Liver (tissue), 8 donors: ENCODE measurements at regions not wholly inside any gene's neighbourhood (a gene's known extent, or its start where the extent isn't known, plus 50 kb on each side); places are given as distances from the start of the nearest gene placed in this dataset.

Experiments
- DNase-seq: peaks from one replicate; pipeline ENCODE4 v3.0.0-alpha.2; 2017; ENCODE audit warnings: low spot score
- H3K27ac ChIP-seq, 2 donors: one replicate each; pipeline ENCODE4 v1.7.0; 2013; ENCODE audit warnings: inconsistent platforms in 2 of 2, low read length in 2 of 2, control low read depth in 1 of 2, low read depth in 1 of 2, mild to moderate bottlenecking in 1 of 2
- H3K27me3 ChIP-seq, 4 donors: one replicate each; pipeline versions ENCODE4 v1.6.1 to v1.7.0; 2013; ENCODE audit warnings: low read length in 3 of 4, inconsistent platforms in 1 of 4, mild to moderate bottlenecking in 1 of 4, moderate library complexity in 1 of 4; ENCODE audit not compliant: control insufficient read depth in 4 of 4, insufficient read depth in 4 of 4
- H3K36me3 ChIP-seq, 4 donors: one replicate each; pipeline versions ENCODE4 v1.6.1 to v1.7.0; 2013; ENCODE audit warnings: low read length in 3 of 4, mild to moderate bottlenecking in 3 of 4, low read depth in 1 of 4, moderate library complexity in 1 of 4; ENCODE audit not compliant: control insufficient read depth in 4 of 4, insufficient read depth in 3 of 4
- H3K4me1 ChIP-seq, 4 donors: one replicate each; pipeline versions ENCODE4 v1.6.1 to v1.7.0; 2013; ENCODE audit warnings: low read length in 3 of 4, mild to moderate bottlenecking in 3 of 4, moderate library complexity in 1 of 4; ENCODE audit not compliant: control insufficient read depth in 4 of 4, insufficient read depth in 4 of 4
- H3K4me3 ChIP-seq, 3 donors: one replicate each; pipeline versions ENCODE4 v1.6.1 to v1.7.0; 2013; ENCODE audit warnings: low read length in 3 of 3, control low read depth in 1 of 3, low read depth in 1 of 3, mild to moderate bottlenecking in 1 of 3
- H3K9ac ChIP-seq, 2 donors: one replicate each; pipeline ENCODE4 v1.7.0; 2013; ENCODE audit warnings: low read length in 2 of 2, mild to moderate bottlenecking in 2 of 2, moderate library complexity in 2 of 2, control low read depth in 1 of 2, low read depth in 1 of 2
- H3K9me3 ChIP-seq, 4 donors: one replicate each; pipeline versions ENCODE4 v1.6.1 to v1.7.0; 2013; ENCODE audit warnings: low read length in 3 of 4; ENCODE audit not compliant: control insufficient read depth in 4 of 4
- ATF3 ChIP-seq: IDR thresholded peaks from 2 replicates; pipeline ENCODE4 v1.6.1; 2016; ENCODE audit warnings: antibody characterized with exemption
- CTCF ChIP-seq: fragments of 150-350 bp; IDR thresholded peaks from 2 replicates; pipeline ENCODE4 v1.5.1; 2017; ENCODE audit warnings: improper control_type of control experiment, low read depth, low read length; ENCODE audit not compliant: missing input control
- EGR1 ChIP-seq, 2 donors: IDR thresholded peaks; 2 replicates each; pipeline ENCODE4 v1.6.1; 2016 to 2018; ENCODE audit warnings: antibody characterized with exemption in 2 of 2, low read depth in 2 of 2
- FOXA1 ChIP-seq: IDR thresholded peaks from 2 replicates; pipeline ENCODE4 v1.6.1; 2016; ENCODE audit warnings: antibody characterized with exemption
- FOXA2 ChIP-seq: IDR thresholded peaks from 2 replicates; pipeline ENCODE4 v1.6.1; 2016; ENCODE audit warnings: antibody characterized with exemption
- GABPA ChIP-seq, 2 donors: IDR thresholded peaks in 1 of 2; conservative IDR thresholded peaks in 1 of 2; 2 replicates each; pipeline ENCODE4 v1.6.1; 2016; ENCODE audit warnings: antibody characterized with exemption in 2 of 2, mild to moderate bottlenecking in 1 of 2, moderate library complexity in 1 of 2
- HNF4A ChIP-seq, 2 donors: conservative IDR thresholded peaks; 2 replicates each; pipeline ENCODE4 v1.6.1; 2016; ENCODE audit warnings: antibody characterized with exemption in 2 of 2, mild to moderate bottlenecking in 2 of 2
- HNF4G ChIP-seq: IDR thresholded peaks from 2 replicates; pipeline ENCODE4 v1.6.1; 2016; ENCODE audit warnings: antibody characterized with exemption
- JUND ChIP-seq, 2 donors: IDR thresholded peaks; 2 replicates each; pipeline ENCODE4 v1.6.1; 2016; ENCODE audit warnings: antibody characterized with exemption in 2 of 2
- MAX ChIP-seq: IDR thresholded peaks from 2 replicates; pipeline ENCODE4 v1.6.1; 2016; ENCODE audit warnings: antibody characterized with exemption
- NR2F2 ChIP-seq: IDR thresholded peaks from 2 replicates; pipeline ENCODE4 v1.6.1; 2016; ENCODE audit warnings: antibody characterized with exemption
- RAD21 ChIP-seq, 2 donors: IDR thresholded peaks; 2 replicates each; pipeline ENCODE4 v1.6.1; 2016; ENCODE audit warnings: antibody characterized with exemption in 2 of 2, mild to moderate bottlenecking in 2 of 2
- REST ChIP-seq: IDR thresholded peaks from 2 replicates; pipeline ENCODE4 v1.6.1; 2016; ENCODE audit warnings: antibody characterized with exemption, mild to moderate bottlenecking
- RXRA ChIP-seq, 2 donors: IDR thresholded peaks; 2 replicates each; pipeline ENCODE4 v1.6.1; 2017 to 2018; ENCODE audit warnings: antibody characterized with exemption in 2 of 2, mild to moderate bottlenecking in 1 of 2
- SP1 ChIP-seq: IDR thresholded peaks from 2 replicates; pipeline ENCODE4 v1.6.1; 2018; ENCODE audit warnings: antibody characterized with exemption, mild to moderate bottlenecking
- TAF1 ChIP-seq: conservative IDR thresholded peaks from 2 replicates; pipeline ENCODE4 v1.6.1; 2016; ENCODE audit warnings: antibody characterized with exemption, mild to moderate bottlenecking
- YY1 ChIP-seq: IDR thresholded peaks from 2 replicates; pipeline ENCODE4 v1.6.1; 2016; ENCODE audit warnings: antibody characterized with exemption, mild to moderate bottlenecking
- ZBTB33 ChIP-seq: IDR thresholded peaks from 2 replicates; pipeline ENCODE4 v1.6.1; 2016; ENCODE audit warnings: antibody characterized with exemption
- WGBS: extraction: QIAGEN DNeasy Blood & Tissue Kit; methylation state at CpG from one replicate; pipeline ENCODE4 v1.1.7; 2013; 5-methylcytosine and 5-hydroxymethylcytosine counted together
- donor health status: healthy.
- donor health status: healthy.
- donor health status: healthy.
- donor health status: healthy.
- donor health status: healthy.

- Histone ChIP-seq H3K4me1 (no peaks in the 10 kb centered on the region), H3K9ac (no peak overlapping the region), H3K4me3 (no peak overlapping the region), H3K9me3 (no peaks in the 10 kb centered on the region), H3K36me3 (no peaks in the 10 kb centered on the region), H3K27ac (no peak overlapping the region), H3K27me3 (no peaks in the 10 kb centered on the region)
- DNase-seq = no peak
- TF ChIP-seq JUND (IDR thresholded peaks at IDR 0.05) (no peak), GABPA (IDR thresholded peaks at IDR 0.05 in 1 of 2, conservative IDR thresholded peaks at IDR 0.05 in 1 of 2) (no peak), FOXA1 (no peak), CTCF (no peak), EGR1 (IDR thresholded peaks at IDR 0.05; ENCODE audit: low read depth in 2 of 2) (no peak), RAD21 (IDR thresholded peaks at IDR 0.05) (no peak), NR2F2 (no peak), RXRA (IDR thresholded peaks at IDR 0.05) (no peak), MAX (no peak), TAF1 (no peak), HNF4G (no peak), HNF4A (conservative IDR thresholded peaks at IDR 0.05) (no peak), YY1 (no peak), REST (no peak), SP1 (no peak), ATF3 (no peak), ZBTB33 (no peak)
These were observed 148.6 kb downstream of the KIT start for GRCh38 chr4:54806351-54806750.

GRCh38 chr4:54802336-54802735 lies 144.6 kb downstream of the KIT start:
- WGBS = 83% methylated on average over 2 of the region's 2 CpGs
- no peaks in the 10 kb centered on the region for H3K36me3 ChIP-seq
- H3K27me3 ChIP-seq = no peaks in the 10 kb centered on the region
- no peak overlapping the region for H3K27ac ChIP-seq
- H3K4me1 ChIP-seq = no peaks in the 10 kb centered on the region
- DNase-seq = no peak
- H3K9me3 ChIP-seq = no peaks in the 10 kb centered on the region
- no peak overlapping the region for H3K9ac ChIP-seq
- no peak overlapping the region for H3K4me3 ChIP-seq
- TF ChIP-seq FOXA1 (no peak), ATF3 (no peak), REST (no peak), EGR1 (IDR thresholded peaks at IDR 0.05; ENCODE audit: low read depth in 2 of 2) (no peak), GABPA (IDR thresholded peaks at IDR 0.05 in 1 of 2, conservative IDR thresholded peaks at IDR 0.05 in 1 of 2) (no peak), RAD21 (IDR thresholded peaks at IDR 0.05) (no peak), CTCF (no peak), HNF4A (conservative IDR thresholded peaks at IDR 0.05) (no peak), FOXA2 (no peak), NR2F2 (no peak), TAF1 (no peak), SP1 (no peak)
